HFFc6 (cell line): ENCODE measurements at regions not wholly inside any gene's neighbourhood (a gene's known extent, or its start where the extent isn't known, plus 50 kb on each side); places are given as distances from the start of the nearest gene placed in this dataset.
A peak's percentile ranks its signal among the peaks of the same experiment; 100 is the strongest.
"Not testable (repeated sequence)": the region's sequence is repeated elsewhere in the genome, so short reads cannot be mapped to it uniquely, and the experiment has no call there.

Experiments used
- DNase-seq: peaks from one replicate; pipeline ENCODE4 v3.0.0-alpha.2; 2018
- H3K27ac Mint-ChIP-seq: 2 replicates; pipeline ENCODE4 v1.8.0; 2020; ENCODE audit warnings: mild to moderate bottlenecking, mixed read lengths
- H3K27me3 Mint-ChIP-seq: 2 replicates; pipeline ENCODE4 v1.8.0; 2021; ENCODE audit warnings: mild to moderate bottlenecking, moderate library complexity, mixed read lengths; ENCODE audit not compliant: insufficient read depth
- H3K36me3 Mint-ChIP-seq: 2 replicates; pipeline ENCODE4 v1.8.0; 2021; ENCODE audit warnings: low read depth, mixed read lengths
- H3K4me1 Mint-ChIP-seq: 2 replicates; pipeline ENCODE4 v1.8.0; 2020; ENCODE audit warnings: low read depth, mixed read lengths
- H3K4me3 Mint-ChIP-seq: 2 replicates; pipeline ENCODE4 v1.8.0; 2020; ENCODE audit warnings: mild to moderate bottlenecking, moderate library complexity, mixed read lengths
- H3K9me3 Mint-ChIP-seq: 2 replicates; pipeline ENCODE4 v1.8.0; 2020; ENCODE audit warnings: mild to moderate bottlenecking, mixed read lengths
- CTCF ChIP-seq: fragments of 200-600 bp; sonication (generic); IDR thresholded peaks from 2 replicates; pipeline ENCODE4 v1.5.0; 2021; ENCODE audit warnings: antibody characterized with exemption, mild to moderate bottlenecking

- Mint-ChIP-seq H3K36me3 (no peaks in the 10 kb centered on the region), H3K4me3 (no peak overlapping the region), H3K4me1 (peaks cover 17% of the 10 kb centered on the region), H3K9me3 (no peaks in the 10 kb centered on the region), H3K27ac (no peak overlapping the region), H3K27me3 (no peaks in the 10 kb centered on the region)
- TF ChIP-seq CTCF = no peak
- no peak for DNase-seq
Measured at GRCh38 chr2:149763358-149763757, 175.8 kb upstream of the MMADHC start.

GRCh38 chr2:149761611-149762010 is 174.0 kb upstream of the MMADHC start:
- no peaks in the 10 kb centered on the region for H3K36me3 Mint-ChIP-seq
- DNase-seq = no peak
- no peaks in the 10 kb centered on the region for H3K27me3 Mint-ChIP-seq
- H3K9me3 Mint-ChIP-seq = no peaks in the 10 kb centered on the region
- no peaks in the 10 kb centered on the region for H3K4me1 Mint-ChIP-seq
- no peak overlapping the region for H3K27ac Mint-ChIP-seq
- no peak for TF ChIP-seq CTCF
- H3K4me3 Mint-ChIP-seq = no peak overlapping the region

GRCh38 chr2:149759382-149759781 is 171.8 kb upstream of the MMADHC start:
- H3K27ac Mint-ChIP-seq, DNase-seq, H3K4me1 Mint-ChIP-seq, H3K27me3 Mint-ChIP-seq, H3K4me3 Mint-ChIP-seq, H3K36me3 Mint-ChIP-seq: not testable (repeated sequence)
- peaks cover 10% of the 10 kb centered on the region for H3K9me3 Mint-ChIP-seq

GRCh38 chr2:149754722-149755121 is 167.1 kb upstream of the MMADHC start:
- H3K27me3 Mint-ChIP-seq, H3K36me3 Mint-ChIP-seq, H3K27ac Mint-ChIP-seq, H3K4me3 Mint-ChIP-seq, DNase-seq, H3K4me1 Mint-ChIP-seq: not testable (repeated sequence)
- peaks cover 18% of the 10 kb centered on the region for H3K9me3 Mint-ChIP-seq

- Mint-ChIP-seq H3K27me3 (no peaks in the 10 kb centered on the region), H3K36me3 (no peaks in the 10 kb centered on the region), H3K4me3 (no peak overlapping the region), H3K9me3 (no peaks in the 10 kb centered on the region), H3K27ac (no peak overlapping the region), H3K4me1 (peaks cover 54% of the 10 kb centered on the region)
- no peak for DNase-seq
- TF ChIP-seq CTCF = no peak
Measured at GRCh38 chr2:149747456-149747855, 159.9 kb upstream of the MMADHC start.

GRCh38 chr2:149745396-149746230 is 158.0 kb upstream of the MMADHC start:
- Mint-ChIP-seq H3K27ac (peak overlapping the region; percentile 89), H3K4me3 (peak overlapping the region; percentile 75), H3K9me3 (no peaks in the 10 kb centered on the region), H3K4me1 (peaks cover 73% of the 10 kb centered on the region), H3K27me3 (no peaks in the 10 kb centered on the region), H3K36me3 (no peaks in the 10 kb centered on the region)
- DNase-seq = no peak
- no peak for TF ChIP-seq CTCF
